SK-N-SH treated with all-trans-retinoic acid at 6 μM for 48 hours (cell line): ENCODE measurements at regions not wholly inside any gene's neighbourhood (a gene's known extent, or its start where the extent isn't known, plus 50 kb on each side); places are given as distances from the start of the nearest gene placed in this dataset.

Source experiments
- ATAC-seq: fragments of 200-7000 bp; cut with Tn5 transposase; 3 replicates; pipeline ENCODE4 v1.9.1; 2020; ENCODE audit warnings: mild to moderate bottlenecking, moderate library complexity
- ARNTL ChIP-seq: fragments of 450-650 bp; formaldehyde crosslinking; IDR thresholded peaks from 2 replicates; pipeline ENCODE4 v1.5.0; 2020; ENCODE audit warnings: low read depth, mild to moderate bottlenecking, moderate library complexity, borderline replicate concordance
- BACH2 ChIP-seq: fragments of 250-450 bp; sonication (Bioruptor Pico); IDR thresholded peaks from 2 replicates; pipeline ENCODE4 v1.9.0; 2021; ENCODE audit warnings: mild to moderate bottlenecking, borderline replicate concordance
- CSDC2 ChIP-seq: fragments of 250-450 bp; sonication (Bioruptor Pico); IDR thresholded peaks from 2 replicates; pipeline ENCODE4 v1.5.0; 2020; ENCODE audit warnings: mild to moderate bottlenecking, moderate library complexity
- ESRRG ChIP-seq: fragments of 250-450 bp; sonication (Bioruptor Pico); IDR thresholded peaks from 2 replicates; pipeline ENCODE4 v1.6.1; 2021; ENCODE audit warnings: mild to moderate bottlenecking
- GLIS3 ChIP-seq: fragments of 250-450 bp; sonication (Bioruptor Pico); IDR thresholded peaks from 2 replicates; pipeline ENCODE4 v1.5.0; 2020; ENCODE audit warnings: mild to moderate bottlenecking, moderate library complexity
- ISL1 ChIP-seq: fragments of 250-450 bp; sonication (Bioruptor Pico); IDR thresholded peaks from 2 replicates; pipeline ENCODE4 v2.1.2; 2022; ENCODE audit warnings: mild to moderate bottlenecking, moderate library complexity
- PPARA ChIP-seq: fragments of 250-450 bp; sonication (Bioruptor Pico); IDR thresholded peaks from 2 replicates; pipeline ENCODE4 v1.5.0; 2020; ENCODE audit warnings: mild to moderate bottlenecking, borderline replicate concordance
- RARB ChIP-seq: fragments of 250-450 bp; sonication (Bioruptor Pico); IDR thresholded peaks from 2 replicates; pipeline ENCODE4 v1.8.0; 2021; ENCODE audit warnings: mild to moderate bottlenecking, moderate library complexity
- SNAI2 ChIP-seq: fragments of 250-450 bp; sonication (Bioruptor Pico); IDR thresholded peaks from 2 replicates; pipeline ENCODE4 v1.5.0; 2020; ENCODE audit warnings: mild to moderate bottlenecking, moderate library complexity
- TCF4 ChIP-seq: fragments of 250-450 bp; sonication (Bioruptor Pico); IDR thresholded peaks from 2 replicates; pipeline ENCODE4 v1.8.0; 2021; ENCODE audit warnings: mild to moderate bottlenecking, moderate library complexity, borderline replicate concordance
- TOX ChIP-seq: fragments of 250-450 bp; sonication (Bioruptor Pico); IDR thresholded peaks from 2 replicates; pipeline ENCODE4 v1.8.0; 2021; ENCODE audit warnings: mild to moderate bottlenecking, moderate library complexity, borderline replicate concordance
- ZC3H10 ChIP-seq: fragments of 250-450 bp; sonication (Bioruptor Pico); IDR thresholded peaks from 2 replicates; pipeline ENCODE4 v1.5.1; 2021; ENCODE audit warnings: mild to moderate bottlenecking, moderate library complexity
- ZFP3 ChIP-seq: fragments of 250-450 bp; sonication (Bioruptor Pico); IDR thresholded peaks from 2 replicates; pipeline ENCODE4 v1.5.0; 2020; ENCODE audit warnings: mild to moderate bottlenecking, moderate library complexity
- ZFP30 ChIP-seq: fragments of 450-650 bp; formaldehyde crosslinking; IDR thresholded peaks from 2 replicates; pipeline ENCODE4 v1.5.0; 2022; ENCODE audit warnings: mild to moderate bottlenecking, moderate library complexity
- ZNF565 ChIP-seq: fragments of 450-650 bp; formaldehyde crosslinking; conservative IDR thresholded peaks from 2 replicates; pipeline ENCODE4 v1.5.0; 2020; ENCODE audit warnings: low read depth, mild to moderate bottlenecking, moderate library complexity
- ZNF70 ChIP-seq: fragments of 450-650 bp; formaldehyde crosslinking; IDR thresholded peaks from 2 replicates; pipeline ENCODE4 v1.5.0; 2020; ENCODE audit warnings: mild to moderate bottlenecking, moderate library complexity
- ZNF8 ChIP-seq: fragments of 450-650 bp; formaldehyde crosslinking; IDR thresholded peaks from 2 replicates; pipeline ENCODE4 v1.5.0; 2020; ENCODE audit warnings: mild to moderate bottlenecking, moderate library complexity
- TF ChIP-seq, protein P1 (sequence below): fragments of 250-450 bp; sonication (Bioruptor Pico); IDR thresholded peaks from 2 replicates; pipeline ENCODE4 v1.8.0; 2021; ENCODE audit warnings: low read depth, mild to moderate bottlenecking, moderate library complexity, borderline replicate concordance
- TF ChIP-seq, protein P2 (sequence below): fragments of 250-450 bp; sonication (Bioruptor Pico); IDR thresholded peaks from 2 replicates; pipeline ENCODE4 v1.5.0; 2020; ENCODE audit warnings: mild to moderate bottlenecking, moderate library complexity
- TF ChIP-seq, protein P3 (sequence below): fragments of 250-450 bp; sonication (Bioruptor Pico); IDR thresholded peaks from 2 replicates; pipeline ENCODE4 v1.5.1; 2021; ENCODE audit warnings: mild to moderate bottlenecking, moderate library complexity

DNA sequence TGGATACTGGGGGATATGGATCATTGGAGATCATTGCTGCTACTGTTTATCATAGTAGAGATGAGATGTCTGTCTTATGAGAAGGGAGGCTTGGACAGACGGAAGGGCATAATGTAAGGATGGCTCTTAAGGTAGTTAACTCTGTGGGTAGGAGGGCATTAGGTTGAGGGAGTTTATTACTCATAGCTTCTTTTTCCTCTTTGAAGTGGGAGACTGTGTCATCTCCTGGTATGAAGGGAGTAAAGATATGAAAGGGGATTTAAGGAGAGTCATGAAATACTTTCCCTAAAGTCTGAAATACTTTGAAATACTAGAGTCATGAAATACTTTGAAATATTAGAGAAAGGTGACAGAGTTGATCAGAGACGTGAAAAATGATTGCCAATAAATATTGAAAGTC lies 255.5 kb upstream of the PITX2 start:
- no peak for ATAC-seq
- TF ChIP-seq ZNF8, result no peak
- TF ChIP-seq, all 23 proteins: peak for 0

DNA sequence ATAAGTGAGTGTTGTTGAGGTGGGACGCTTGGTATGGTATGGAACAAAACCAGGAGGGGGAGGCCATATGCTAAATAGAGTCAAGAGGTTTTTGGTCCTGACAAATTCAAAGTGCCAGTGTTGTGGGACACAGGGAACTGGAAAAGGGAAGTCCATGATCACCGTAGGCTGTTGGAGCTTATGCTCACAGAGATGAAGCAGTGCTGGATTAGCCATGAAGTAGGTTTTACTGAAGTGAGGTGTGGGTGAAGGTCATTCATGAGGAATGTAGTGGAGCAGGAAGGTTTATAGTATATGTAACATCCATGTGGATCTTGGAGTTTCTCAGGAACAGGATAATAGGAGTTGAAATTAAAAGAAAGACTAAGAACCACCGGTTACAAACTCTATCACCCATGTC lies 256.1 kb upstream of the PITX2 start:
- no peak for TF ChIP-seq BACH2 (CRISPR knock-in tag)
- no peak for TF ChIP-seq TOX (CRISPR knock-in tag)
- TF ChIP-seq ZNF70 (CRISPR knock-in tag), result no peak
- no peak for TF ChIP-seq PPARA (CRISPR knock-in tag)
- no peak for TF ChIP-seq ISL1 (CRISPR knock-in tag)
- no peak for TF ChIP-seq ESRRG (CRISPR knock-in tag)
- no peak for TF ChIP-seq GLIS3 (CRISPR knock-in tag)
- ATAC-seq, result no peak

DNA sequence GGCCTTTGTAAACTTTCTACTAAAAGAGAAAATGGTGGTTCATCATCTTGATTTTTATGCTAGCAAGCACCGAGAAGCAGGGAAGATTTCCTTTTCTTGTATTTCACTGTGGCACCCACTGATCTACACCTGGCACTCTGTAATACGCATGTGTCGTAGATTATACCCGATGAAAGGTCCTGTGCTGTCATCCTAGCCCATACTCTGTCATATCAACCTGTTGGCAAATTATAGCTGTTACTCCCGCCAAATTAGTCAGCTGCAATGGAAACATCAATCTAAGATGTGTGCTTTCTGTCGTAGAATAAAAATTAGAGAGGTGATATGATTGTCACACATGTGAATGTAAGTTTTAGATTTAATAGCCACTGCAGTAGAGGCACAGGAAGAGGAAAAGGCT lies 263.4 kb upstream of the PITX2 start:
- TF ChIP-seq TCF4 (CRISPR knock-in tag) (no peak), ZNF70 (CRISPR knock-in tag) (no peak), ZNF565 (CRISPR knock-in tag) (no peak), PPARA (CRISPR knock-in tag) (no peak)
- no peak for ATAC-seq

DNA sequence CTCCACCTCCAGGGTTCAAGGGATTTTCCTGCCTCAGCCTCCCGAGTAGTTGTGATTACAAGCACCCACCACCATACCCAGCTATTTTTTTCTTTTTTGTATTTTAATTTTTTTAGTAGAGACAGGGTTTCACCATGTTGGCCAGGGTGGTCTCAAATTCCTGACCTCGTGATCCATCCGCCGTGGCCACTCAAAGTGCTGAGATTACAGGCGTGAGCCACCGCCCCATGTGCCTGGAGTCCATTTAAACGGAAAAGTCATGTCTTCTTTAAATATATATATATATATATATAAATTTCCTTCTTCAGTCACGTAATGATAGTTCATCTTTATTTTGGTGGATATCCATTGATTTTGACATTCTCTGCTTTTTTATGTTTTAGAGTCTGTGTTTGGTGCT lies 264.0 kb upstream of the PITX2 start:
- ATAC-seq, result no peak
- TF ChIP-seq TOX (CRISPR knock-in tag) (no peak), CSDC2 (CRISPR knock-in tag) (no peak), ZNF8 (no peak), PPARA (CRISPR knock-in tag) (no peak), ZC3H10 (CRISPR knock-in tag) (no peak), GLIS3 (CRISPR knock-in tag) (no peak), BACH2 (CRISPR knock-in tag) (no peak)

DNA sequence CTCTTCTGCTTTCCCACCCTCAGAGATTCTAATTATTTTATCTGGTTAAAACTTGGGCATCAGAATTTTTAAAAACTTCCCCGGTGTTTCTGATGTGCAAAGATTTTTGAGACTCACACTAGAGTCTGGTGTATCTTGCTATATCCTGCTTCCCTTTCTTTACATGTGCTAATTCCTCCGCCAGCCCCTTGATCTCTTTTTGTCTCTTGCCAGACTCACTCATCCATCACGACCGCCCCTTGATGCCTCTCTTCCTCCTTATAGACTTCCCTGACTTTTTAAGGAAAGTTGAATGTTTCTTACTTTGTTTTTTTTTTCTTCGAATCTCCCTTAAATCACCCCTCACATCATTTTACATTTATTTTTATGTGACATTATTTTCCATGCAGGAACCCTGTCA lies 274.9 kb upstream of the PITX2 start:
- ATAC-seq, result no peak
- TF ChIP-seq, protein P1, sequence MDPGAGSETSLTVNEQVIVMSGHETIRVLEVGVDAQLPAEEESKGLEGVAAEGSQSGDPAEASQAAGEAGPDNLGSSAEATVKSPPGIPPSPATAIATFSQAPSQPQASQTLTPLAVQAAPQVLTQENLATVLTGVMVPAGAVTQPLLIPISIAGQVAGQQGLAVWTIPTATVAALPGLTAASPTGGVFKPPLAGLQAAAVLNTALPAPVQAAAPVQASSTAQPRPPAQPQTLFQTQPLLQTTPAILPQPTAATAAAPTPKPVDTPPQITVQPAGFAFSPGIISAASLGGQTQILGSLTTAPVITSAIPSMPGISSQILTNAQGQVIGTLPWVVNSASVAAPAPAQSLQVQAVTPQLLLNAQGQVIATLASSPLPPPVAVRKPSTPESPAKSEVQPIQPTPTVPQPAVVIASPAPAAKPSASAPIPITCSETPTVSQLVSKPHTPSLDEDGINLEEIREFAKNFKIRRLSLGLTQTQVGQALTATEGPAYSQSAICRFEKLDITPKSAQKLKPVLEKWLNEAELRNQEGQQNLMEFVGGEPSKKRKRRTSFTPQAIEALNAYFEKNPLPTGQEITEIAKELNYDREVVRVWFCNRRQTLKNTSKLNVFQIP (CRISPR knock-in tag), result no peak
- TF ChIP-seq SNAI2 (CRISPR knock-in tag), result no peak
- no peak for TF ChIP-seq ZC3H10 (CRISPR knock-in tag)
- TF ChIP-seq ZNF8, result no peak
- no peak for TF ChIP-seq ZNF70 (CRISPR knock-in tag)
- TF ChIP-seq BACH2 (CRISPR knock-in tag), result no peak
- TF ChIP-seq GLIS3 (CRISPR knock-in tag), result no peak

DNA sequence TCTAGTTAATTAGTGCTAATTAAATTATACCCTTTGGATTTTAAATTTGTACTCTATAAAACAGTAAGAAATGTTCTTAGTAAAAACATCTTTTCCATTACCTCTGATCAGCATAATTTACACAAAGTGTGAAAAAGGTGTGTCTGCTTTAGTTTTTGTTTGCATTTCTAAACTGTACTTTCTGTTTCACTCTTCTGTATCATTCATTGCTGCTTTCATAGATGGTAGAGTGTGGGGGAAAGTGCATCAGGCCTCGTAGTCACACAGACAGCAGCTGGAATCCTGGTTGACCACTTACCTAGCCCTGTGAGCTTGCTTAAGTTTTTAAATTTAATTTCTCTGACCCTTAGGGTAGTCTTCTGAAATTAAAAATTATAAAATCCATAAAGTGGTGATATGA lies 275.4 kb upstream of the PITX2 start:
- no peak for ATAC-seq
- TF ChIP-seq, protein P2, sequence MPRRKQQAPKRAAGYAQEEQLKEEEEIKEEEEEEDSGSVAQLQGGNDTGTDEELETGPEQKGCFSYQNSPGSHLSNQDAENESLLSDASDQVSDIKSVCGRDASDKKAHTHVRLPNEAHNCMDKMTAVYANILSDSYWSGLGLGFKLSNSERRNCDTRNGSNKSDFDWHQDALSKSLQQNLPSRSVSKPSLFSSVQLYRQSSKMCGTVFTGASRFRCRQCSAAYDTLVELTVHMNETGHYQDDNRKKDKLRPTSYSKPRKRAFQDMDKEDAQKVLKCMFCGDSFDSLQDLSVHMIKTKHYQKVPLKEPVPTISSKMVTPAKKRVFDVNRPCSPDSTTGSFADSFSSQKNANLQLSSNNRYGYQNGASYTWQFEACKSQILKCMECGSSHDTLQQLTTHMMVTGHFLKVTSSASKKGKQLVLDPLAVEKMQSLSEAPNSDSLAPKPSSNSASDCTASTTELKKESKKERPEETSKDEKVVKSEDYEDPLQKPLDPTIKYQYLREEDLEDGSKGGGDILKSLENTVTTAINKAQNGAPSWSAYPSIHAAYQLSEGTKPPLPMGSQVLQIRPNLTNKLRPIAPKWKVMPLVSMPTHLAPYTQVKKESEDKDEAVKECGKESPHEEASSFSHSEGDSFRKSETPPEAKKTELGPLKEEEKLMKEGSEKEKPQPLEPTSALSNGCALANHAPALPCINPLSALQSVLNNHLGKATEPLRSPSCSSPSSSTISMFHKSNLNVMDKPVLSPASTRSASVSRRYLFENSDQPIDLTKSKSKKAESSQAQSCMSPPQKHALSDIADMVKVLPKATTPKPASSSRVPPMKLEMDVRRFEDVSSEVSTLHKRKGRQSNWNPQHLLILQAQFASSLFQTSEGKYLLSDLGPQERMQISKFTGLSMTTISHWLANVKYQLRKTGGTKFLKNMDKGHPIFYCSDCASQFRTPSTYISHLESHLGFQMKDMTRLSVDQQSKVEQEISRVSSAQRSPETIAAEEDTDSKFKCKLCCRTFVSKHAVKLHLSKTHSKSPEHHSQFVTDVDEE (CRISPR knock-in tag), result no peak
- TF ChIP-seq TCF4 (CRISPR knock-in tag) (no peak), TOX (CRISPR knock-in tag) (no peak), ARNTL (CRISPR knock-in tag) (no peak), ZC3H10 (CRISPR knock-in tag) (no peak), ZFP30 (no peak), RARB (CRISPR knock-in tag) (no peak), SNAI2 (CRISPR knock-in tag) (no peak), ESRRG (CRISPR knock-in tag) (no peak), PPARA (CRISPR knock-in tag) (no peak), CSDC2 (CRISPR knock-in tag) (no peak), BACH2 (CRISPR knock-in tag) (no peak), ZFP3 (CRISPR knock-in tag) (no peak)
- TF ChIP-seq, protein P3, sequence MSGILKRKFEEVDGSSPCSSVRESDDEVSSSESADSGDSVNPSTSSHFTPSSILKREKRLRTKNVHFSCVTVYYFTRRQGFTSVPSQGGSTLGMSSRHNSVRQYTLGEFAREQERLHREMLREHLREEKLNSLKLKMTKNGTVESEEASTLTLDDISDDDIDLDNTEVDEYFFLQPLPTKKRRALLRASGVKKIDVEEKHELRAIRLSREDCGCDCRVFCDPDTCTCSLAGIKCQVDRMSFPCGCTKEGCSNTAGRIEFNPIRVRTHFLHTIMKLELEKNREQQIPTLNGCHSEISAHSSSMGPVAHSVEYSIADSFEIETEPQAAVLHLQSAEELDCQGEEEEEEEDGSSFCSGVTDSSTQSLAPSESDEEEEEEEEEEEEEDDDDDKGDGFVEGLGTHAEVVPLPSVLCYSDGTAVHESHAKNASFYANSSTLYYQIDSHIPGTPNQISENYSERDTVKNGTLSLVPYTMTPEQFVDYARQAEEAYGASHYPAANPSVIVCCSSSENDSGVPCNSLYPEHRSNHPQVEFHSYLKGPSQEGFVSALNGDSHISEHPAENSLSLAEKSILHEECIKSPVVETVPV (CRISPR knock-in tag), result no peak
- TF ChIP-seq, all 23 proteins: peak for 0
